GM21529 (cell line): ENCODE measurements at regions not wholly inside any gene's neighbourhood (a gene's known extent, or its start where the extent isn't known, plus 50 kb on each side); places are given as distances from the start of the nearest gene placed in this dataset.

ENCODE experiments used
- ATAC-seq: cut with Tn5 transposase; IDR thresholded peaks from one replicate; pipeline ENCODE4 v1.9.1; 2021; ENCODE audit not compliant: unreplicated experiment

DNA sequence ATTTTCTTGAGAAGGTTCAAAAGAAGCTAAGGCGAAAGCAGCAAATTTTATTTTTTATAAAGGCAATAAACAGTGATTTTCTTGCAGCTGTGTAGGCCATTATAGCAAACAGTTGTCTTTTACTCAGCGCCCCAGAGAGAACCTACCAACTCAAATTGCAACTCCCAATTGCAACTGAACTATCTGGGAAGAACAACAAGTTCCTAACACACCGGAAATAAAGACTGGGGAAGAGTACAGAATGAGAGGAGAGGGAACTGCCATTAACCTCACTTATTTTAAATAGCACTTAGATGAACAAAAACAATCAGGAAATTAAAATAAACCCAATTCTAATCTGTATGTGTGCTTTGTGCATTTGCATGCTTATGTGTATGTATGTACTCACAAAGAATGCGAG is 171.1 kb downstream of the KCTD12 start:
- no peak for ATAC-seq

DNA sequence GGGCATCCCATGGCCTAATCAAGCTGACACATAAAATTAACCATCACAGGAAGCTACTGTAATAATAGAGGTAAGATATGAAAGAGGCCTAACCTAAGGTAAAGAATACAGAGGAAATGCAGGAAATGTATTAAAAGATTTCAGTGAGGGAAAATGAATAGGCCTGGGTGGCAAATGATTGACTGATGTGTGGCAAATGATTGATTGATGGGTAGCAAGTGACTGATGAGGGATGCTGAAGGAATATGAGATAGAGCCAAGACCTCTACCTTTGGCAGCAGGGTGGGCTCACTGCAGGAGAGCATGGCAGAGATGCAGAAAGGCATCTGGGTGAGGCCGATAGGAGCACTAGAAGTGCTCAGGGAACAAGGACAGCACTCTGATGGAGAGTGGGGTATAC is 172.9 kb downstream of the KCTD12 start:
- no peak for ATAC-seq

DNA sequence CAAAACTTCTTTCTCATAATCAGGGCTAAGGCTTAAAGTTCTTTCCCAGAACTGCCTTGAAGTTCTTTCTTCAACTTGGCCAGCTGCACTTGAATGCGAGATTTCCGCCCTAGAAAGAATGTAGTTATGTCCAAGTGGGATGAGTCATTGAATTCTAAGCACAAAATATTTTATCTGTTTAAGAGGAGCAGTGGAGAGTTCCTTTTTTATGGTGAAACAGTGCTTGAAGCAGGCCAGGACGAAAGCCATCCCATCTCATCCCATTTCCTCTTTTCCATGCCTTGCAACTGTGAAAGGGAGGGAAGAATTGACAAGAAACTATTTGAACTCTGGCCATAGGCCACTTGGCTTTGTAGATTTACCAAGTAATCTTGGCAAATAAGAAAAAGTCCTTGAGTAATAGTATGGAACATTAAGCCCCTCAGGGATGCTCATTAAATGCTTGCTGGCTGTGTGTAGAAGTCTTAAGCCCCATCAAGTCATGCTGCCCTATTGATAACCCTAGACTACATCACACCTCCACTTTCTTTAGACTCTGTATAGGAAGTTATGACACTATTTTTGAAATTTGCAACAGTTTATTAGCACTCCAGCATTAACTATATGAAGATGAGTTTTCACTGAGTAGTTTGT is 174.5 kb downstream of the KCTD12 start:
- ATAC-seq = no peak

DNA sequence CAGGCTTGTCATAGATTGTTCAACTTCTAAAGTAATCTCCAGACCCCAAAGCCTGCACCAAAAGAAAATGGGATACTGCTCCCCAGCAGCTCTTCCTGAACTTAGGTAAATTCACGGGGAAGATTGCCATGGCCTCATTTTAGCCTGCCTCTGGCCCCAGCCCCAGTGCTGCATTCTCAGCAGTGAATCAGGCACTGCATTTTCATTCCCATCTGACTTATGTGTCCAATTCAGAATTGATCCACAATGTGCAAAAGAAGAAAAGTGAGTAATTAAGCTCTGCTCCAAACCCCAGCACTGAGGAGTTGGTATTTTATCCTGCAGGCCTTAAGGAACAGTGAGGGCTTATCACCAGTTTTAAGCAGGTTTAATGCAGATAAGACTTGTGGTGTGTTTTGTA is 176.4 kb downstream of the KCTD12 start:
- no peak for ATAC-seq

DNA sequence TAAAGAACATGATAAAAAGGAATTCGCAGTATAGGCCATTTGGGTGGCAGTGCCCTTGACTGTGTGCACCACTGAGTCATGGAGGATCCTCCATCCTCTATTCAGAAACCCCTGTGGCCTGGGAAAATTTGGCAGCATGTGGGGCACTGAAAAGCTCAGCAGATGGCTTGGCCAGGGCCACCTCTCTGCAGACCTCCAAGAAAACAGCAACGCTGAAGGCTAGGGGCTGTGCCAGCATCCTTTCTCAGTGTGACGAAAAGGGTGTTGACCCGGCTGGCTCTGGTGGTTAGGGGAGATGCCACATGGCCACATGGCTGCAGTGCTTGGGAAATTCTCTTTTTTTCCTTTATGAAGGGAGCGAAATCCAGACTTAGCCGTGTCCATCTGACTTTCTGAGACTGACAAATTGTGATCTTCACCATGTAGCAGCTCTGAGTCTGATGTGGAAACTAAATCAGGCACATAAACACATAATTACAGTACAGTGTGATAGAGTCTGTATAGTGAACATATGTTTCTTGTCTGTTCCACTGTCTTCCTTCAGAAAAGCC is 178.0 kb downstream of the KCTD12 start:
- no peak for ATAC-seq

DNA sequence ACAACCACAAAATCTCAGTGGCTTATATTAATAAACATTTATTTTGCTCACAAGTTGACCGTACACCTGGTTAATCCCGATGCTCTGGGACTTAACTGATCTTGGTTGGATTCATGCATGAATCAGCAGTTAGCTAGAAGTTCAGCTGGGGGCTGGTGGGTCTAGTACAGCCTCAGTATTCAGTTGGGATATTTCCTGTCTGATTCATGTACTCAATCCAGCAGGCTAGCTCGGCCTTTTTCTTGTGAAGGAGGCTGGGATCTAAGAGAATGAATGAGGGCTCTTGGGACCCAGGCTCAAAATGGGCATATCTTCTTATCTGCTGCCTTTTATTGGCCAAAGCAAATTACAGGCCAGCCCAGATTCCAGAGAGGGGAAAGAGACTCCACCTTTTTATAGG is 178.8 kb downstream of the KCTD12 start:
- ATAC-seq = no peak

DNA sequence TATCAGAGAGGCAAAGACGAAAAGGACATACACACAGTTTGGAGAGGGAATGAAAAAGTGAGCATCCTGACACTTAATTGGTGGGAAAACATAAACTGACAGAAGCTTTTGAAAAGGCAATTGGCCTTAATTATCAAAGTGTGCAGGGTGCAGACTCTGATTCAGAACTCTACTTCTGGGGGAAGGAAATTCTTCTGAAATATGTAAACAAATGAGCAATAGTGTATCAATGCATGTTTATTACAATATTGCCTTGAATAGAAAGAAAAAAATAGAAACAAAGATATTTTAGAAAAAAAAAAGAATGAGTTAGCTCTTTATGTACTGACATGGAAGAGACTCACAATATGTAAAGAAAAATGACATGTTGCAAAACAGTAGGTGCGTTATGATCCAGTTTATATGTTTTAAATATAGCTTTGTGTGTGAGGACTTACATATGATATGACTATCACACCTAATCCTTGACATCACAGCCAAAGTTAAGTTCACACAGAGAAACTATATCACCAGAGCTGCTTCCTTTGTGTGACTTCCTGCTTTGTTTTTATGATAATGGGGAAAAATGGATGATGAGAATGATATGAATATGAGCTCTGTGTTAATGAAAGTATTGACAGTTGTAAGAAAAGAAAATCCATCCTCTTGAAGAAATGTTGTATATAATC is 182.4 kb downstream of the KCTD12 start:
- no peak for ATAC-seq

DNA sequence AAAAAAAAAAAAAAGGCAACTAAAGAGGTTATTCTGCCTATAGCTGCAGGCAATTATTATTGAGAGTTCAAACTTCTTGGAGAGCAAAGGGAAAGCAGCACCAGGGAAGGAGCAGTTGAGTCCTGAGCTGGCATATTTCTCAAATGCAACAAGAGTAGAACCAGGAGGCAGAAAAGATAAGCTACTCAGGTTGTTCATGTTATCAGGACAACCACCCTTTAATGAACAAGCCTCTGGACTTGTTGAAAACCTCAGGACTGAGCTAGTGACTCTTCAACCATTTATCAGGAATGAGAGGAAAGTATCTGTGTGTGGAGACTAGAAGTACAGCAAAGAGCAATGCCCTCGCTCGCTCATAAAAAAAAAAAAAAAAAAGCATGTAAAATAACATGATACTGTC is 183.0 kb downstream of the KCTD12 start:
- no peak for ATAC-seq

DNA sequence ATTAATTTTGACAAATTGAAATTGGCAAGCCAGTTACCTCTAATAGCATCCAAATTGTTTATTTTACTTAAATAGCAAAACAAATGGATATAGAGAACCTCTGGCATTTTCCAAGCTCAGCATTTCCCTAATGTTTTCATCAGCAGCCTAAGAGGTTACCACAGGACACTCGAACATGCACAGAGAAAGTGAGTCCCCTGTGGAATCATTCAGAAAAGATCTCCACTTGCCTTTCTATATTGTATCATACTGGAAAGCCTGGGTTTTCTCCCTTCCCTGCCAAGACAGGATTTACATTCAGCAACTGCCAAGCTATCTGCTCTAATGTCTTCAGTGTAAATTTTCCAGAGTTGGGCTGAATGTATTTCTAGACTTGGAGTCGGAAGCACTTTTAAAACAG is 188.9 kb downstream of the KCTD12 start:
- no peak for ATAC-seq

DNA sequence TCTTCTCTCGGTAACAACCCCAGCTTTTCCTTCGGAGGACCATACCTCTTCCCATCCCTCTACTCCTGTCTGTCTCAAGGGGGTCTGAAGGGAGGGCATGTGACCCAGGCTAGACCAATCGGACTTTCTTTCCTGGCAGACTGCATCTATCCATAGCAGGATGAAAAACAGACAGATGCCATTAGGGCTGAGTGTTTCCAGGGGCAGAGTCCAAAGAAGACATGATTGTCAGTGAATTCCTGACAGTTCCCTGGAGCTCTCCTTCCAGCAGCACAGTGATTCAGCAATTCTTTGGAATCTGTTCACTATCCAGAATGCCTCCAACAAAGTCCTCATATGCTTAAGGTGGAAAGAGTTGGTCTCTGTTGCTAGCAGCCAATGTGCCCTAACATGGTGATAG is 189.8 kb downstream of the KCTD12 start:
- no peak for ATAC-seq

DNA sequence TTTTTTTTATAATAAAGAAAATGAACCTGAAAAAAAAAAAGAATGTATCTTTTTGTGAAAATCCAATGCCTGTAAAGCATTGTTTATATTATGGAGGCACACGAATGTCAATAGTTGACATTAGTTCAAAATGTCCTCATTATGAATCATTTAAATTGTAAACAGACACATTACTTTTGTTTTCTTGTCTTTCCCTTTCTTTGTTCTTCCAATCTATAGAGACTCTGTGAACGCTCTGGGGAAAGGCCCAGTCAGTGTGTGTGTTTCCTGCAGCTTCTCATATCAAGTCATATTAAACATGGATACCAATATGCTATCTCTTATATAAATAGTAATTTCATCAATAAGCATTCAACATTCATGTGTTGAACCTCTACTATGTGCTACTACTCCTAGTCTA is 193.1 kb downstream of the KCTD12 start:
- ATAC-seq = no peak

DNA sequence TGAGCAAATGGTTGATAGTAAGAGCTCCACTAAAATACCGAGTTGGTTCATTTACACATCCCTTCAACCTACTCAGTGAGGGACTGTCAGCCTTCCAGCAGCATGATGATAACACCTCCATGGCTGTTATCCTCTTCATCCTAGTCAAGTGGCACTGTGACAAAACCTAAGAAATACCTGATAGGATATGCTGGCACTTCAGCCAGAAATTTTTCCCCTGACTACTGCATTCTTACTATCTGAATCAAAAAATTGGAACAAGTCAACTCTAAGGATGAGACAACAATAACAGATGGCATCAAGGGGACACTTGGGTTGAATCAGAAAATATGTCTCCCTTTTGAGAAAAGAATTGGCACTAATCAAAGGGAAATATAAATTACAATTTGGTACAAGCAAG is 193.9 kb downstream of the KCTD12 start:
- ATAC-seq = no peak

DNA sequence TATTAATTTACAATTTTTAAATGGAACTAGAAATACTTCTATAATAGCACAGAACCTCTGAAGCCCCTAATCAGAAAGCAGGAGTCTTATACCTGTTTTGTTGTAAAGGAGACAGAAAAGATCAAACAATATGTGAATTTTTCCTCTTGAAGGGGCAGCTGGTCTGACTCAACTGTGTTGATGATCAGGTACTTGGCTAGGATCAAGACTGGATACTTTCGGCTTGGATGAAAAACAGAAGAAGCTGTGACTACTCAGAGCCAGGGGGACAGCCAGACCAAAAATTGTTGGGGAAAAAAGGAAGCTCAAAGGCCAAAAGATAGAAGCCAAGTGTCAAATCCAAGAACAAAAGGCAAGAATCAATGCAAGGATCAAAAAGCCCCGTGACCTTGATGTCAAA is 195.6 kb downstream of the KCTD12 start:
- no peak for ATAC-seq

DNA sequence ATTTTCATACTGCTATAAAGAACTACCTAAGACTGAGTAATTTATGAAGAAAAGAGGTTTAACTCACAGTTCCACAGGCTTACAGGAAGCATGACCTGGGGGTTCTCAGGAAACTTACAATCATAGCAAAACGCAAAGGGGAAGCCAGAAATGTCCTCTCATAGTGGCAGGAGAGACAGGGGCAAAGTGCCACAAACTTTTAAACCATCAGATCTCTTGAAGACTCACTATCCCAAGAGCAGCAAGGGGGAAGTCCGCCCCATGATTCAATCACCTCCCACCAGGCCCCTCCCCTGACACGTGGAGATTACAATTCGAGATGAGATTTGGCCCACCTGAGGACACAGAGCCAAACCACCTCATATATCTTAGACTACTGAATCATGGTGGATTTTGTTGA is 198.7 kb downstream of the KCTD12 start:
- ATAC-seq = no peak

DNA sequence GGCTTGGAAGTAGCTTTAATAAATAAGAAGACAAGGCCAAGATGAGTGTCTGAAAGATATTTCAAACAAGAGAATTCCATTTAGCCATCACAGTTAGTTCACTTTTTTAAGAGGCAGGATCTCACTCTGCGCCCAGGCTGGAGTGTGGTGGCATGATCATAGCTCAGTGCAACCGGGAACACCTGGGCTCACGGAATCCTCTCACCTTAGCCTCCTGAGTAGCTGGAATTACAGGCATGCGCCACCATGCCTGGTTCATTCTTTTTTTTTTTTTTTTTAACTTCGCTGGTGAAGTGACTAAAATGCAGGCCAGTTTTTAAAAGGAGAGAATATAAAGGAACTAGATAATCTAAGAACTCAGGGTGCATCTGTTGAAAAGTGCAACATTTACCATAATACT is 200.3 kb downstream of the KCTD12 start:
- ATAC-seq = no peak

DNA sequence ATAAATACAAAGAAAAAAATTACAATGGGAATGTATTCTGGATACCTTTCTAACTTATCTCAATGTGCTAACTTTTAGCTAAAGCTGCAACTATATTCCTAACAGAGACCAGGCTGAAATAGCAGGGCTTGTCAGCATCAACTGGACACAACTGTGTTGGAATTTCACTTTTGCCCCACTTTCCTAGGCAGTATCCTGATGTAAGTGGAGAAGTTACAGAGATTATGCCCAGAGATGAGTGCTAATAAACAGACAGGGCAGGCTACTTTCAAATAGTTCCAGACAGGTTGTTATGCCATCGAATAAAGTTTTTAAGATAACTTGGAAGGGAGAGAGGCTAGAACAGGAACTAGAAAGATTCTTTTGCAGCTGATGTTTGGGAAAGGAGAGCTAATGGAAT is 201.9 kb downstream of the KCTD12 start:
- ATAC-seq = no peak

DNA sequence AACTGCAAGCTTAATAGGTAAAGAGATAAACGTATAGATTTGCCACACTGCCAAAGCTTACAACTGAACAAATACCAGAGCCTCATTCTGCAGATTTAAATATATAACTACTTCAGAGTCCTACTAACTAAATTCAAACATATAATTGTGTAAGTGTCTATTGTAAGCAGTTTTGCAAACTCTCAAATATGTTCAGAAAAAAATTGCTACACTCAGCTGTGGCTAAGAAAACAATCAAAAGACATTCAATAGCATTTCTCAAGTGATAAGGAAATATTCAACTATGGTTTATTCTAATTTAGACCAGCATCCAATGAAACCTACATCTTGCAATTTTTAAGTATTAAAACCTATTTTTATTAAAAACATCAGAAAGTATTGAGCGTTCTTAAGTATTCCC is 202.4 kb downstream of the KCTD12 start:
- no peak for ATAC-seq

DNA sequence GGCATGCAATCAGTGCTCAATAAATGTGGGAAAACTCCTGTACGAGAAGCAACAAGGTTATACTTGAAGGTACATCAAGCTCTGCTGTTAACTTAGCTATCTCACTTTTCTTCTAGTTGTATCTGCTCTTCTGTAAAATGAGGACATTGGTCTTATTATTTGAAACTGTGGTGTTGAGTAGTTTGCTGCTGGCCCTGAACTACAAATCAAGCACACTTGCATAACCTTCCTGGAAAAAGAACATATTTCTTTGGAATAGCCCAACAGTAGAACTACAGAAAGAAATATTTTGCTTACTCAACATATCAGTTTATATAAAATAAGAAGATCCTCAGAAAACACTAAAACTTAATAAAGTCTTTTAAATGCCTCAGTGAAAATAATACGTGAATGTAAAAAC is 203.0 kb downstream of the KCTD12 start:
- ATAC-seq = no peak

DNA sequence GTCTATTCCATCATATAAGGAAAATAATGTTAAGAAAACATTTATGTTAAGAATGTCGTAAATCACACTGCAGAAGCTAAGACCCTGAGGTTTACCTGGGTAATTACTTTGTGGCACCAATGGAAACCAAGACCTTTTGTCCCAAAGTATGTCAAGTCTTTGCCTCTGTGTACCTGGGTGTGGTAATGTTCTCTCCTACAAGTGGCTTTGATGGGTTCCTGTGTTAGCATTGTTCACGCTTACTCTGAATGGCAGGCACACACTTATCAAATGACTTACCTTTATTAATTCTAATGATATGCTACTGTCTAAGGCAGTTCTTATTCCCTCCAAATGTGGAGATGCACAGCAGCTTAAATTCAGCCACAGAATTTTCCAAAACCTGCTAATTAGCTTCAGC is 206.1 kb downstream of the KCTD12 start:
- no peak for ATAC-seq

DNA sequence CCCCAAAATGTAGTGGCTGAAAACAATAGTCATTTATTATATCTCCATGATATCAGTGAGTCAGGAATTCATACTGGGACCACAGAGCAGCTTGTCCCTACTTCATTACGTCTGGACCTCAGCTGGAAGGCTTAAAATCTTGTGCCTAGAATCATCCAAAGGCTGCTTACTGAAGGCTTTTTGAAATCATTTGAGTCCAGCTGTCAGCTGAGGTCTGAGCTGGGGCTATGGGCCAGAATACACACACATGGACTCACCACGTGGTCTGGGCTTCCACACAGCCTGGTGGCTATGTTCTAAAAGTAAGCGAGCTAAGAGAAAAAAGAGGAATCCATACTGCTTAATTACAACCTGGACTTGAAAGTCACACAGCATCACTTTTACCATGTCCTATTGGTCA is 209.2 kb downstream of the KCTD12 start:
- no peak for ATAC-seq

DNA sequence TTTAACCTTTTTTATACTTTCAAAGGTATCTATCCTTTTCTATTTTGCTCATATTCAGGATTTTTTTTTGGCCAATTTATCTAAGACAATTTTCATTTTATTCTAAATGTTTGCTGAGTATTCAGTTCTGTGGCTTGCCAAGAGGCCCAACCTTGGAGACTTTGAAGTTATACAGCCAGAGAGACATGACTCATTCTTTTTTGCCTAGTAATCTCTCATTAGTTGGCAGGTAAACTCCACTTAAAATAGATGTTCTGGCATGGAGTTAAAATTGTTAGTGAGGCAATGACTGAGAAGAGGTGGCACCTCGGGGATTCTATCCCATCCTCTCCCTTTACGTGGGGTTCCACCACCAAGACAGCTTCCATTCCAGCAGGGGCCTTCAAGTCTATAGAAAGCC is 213.8 kb downstream of the KCTD12 start:
- no peak for ATAC-seq

DNA sequence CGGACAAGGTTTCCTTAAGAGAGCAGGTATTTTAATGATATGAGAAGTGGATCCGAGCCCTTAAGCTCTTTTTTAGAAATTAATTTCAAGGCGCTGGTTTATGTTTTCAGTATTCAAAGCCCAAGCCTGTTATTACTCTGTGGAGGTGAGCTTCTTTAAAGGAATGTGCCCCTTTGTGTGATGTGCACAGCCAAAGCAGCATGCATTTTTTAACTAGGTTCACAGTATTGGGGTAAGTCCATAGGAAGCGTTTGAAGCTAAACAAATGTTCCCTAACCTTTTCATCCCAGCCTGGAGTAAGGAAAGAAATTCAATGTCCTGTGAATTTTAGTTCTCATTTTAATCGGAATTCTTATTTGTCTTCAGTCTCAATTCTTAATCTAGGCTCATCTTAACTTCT is 217.5 kb downstream of the KCTD12 start:
- no peak for ATAC-seq

DNA sequence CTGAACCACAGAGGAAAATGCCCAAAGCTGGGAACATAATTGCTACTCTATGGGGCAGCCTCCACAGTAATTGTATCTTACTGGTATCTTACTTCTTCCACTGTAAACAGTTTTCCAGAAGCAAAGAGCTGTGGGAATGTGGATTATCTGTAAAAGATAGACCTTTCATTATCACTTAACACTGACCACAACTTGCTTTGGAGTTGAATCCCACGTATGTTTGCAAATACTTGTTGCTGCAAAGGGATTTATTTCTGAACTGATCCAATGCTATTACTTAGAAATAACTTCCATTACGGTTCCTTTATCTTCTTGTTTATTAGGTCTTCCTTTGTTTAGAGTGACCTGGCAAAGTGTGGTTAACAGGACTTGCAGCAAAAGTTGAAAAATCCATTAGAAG is 218.1 kb downstream of the KCTD12 start:
- no peak for ATAC-seq
